ENCODE measurements at regions not wholly inside any gene's neighbourhood (a gene's known extent, or its start where the extent isn't known, plus 50 kb on each side); places are given as distances from the start of the nearest gene placed in this dataset.

DNA sequence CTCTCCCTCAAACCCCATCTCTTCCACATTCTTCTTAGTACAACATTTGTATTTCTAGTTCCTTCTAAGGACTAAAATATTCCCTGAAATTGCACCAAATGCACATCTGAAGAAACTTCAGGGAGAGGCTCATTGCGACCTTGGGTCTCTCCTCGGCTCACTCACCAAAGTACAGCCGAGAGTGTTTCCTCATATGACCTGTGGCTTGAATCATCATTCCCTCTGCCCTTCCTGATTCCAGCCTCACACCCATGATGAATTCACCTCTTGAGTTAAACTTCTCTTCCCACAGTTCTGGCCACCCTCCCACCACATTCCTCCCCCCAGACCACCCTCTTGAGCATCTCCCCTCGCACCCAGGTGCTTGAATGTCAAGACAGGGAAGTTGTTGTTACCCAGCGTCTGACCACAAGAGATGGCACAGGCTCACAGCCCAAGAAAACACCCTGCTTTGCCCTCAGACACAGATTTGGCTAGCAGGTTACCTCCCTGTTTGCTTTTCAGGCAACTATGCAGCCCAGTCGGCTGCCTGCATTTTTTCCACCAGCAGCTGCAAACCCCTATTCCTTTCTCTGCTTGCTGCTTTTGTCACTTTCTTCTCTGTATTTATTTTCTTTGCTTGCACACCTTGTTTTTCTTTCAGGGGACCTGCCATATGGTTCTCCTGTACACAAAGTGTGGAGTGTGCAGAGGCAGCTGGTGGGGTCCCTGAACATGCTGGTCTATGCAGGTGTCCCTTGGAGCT is 214.8 kb downstream of the SPATA18 start:
- no peak overlapping the region for H3K27ac ChIP-seq (ENCODE audit: low read depth, low read length, poor library complexity, severe bottlenecking)
- H4K20me1 ChIP-seq (ENCODE audit: insufficient read depth, low read length) = no peaks in the 10 kb centered on the region
- no peak overlapping the region for H3K9ac ChIP-seq (ENCODE audit: low read length)
- no peak overlapping the region for H3K4me3 ChIP-seq (ENCODE audit: low read depth, low read length, poor library complexity, severe bottlenecking)
- H2AFZ ChIP-seq (ENCODE audit: low read length) = no peak overlapping the region
- no peaks in the 10 kb centered on the region for H3K79me2 ChIP-seq (ENCODE audit: insufficient read depth, low read length)
- H3K9me3 ChIP-seq (ENCODE audit: low read length) = no peaks in the 10 kb centered on the region
- no peaks in the 10 kb centered on the region for H3K9me2 ChIP-seq (ENCODE audit: low read depth, low read length)
- no peaks in the 10 kb centered on the region for H3K4me1 ChIP-seq (ENCODE audit: insufficient read depth, low read length, severe bottlenecking)
- no peaks in the 10 kb centered on the region for H3K36me3 ChIP-seq (ENCODE audit: insufficient read depth, low read length)
- TF ChIP-seq, protein P1, sequence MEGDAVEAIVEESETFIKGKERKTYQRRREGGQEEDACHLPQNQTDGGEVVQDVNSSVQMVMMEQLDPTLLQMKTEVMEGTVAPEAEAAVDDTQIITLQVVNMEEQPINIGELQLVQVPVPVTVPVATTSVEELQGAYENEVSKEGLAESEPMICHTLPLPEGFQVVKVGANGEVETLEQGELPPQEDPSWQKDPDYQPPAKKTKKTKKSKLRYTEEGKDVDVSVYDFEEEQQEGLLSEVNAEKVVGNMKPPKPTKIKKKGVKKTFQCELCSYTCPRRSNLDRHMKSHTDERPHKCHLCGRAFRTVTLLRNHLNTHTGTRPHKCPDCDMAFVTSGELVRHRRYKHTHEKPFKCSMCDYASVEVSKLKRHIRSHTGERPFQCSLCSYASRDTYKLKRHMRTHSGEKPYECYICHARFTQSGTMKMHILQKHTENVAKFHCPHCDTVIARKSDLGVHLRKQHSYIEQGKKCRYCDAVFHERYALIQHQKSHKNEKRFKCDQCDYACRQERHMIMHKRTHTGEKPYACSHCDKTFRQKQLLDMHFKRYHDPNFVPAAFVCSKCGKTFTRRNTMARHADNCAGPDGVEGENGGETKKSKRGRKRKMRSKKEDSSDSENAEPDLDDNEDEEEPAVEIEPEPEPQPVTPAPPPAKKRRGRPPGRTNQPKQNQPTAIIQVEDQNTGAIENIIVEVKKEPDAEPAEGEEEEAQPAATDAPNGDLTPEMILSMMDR (IDR thresholded peaks at IDR 0.05; ENCODE audit: low read length) = no peak
- no peak for TF ChIP-seq EZH2 (IDR thresholded peaks at IDR 0.05; ENCODE audit: borderline replicate concordance, low read length)
- no peak overlapping the region for H3K4me2 ChIP-seq (ENCODE audit: low read length)
- H3K27me3 ChIP-seq (ENCODE audit: insufficient read depth, low read length) = no peaks in the 10 kb centered on the region
- no peaks in the 10 kb centered on the region for H3F3A ChIP-seq (ENCODE audit: insufficient read depth, low read length)

DNA sequence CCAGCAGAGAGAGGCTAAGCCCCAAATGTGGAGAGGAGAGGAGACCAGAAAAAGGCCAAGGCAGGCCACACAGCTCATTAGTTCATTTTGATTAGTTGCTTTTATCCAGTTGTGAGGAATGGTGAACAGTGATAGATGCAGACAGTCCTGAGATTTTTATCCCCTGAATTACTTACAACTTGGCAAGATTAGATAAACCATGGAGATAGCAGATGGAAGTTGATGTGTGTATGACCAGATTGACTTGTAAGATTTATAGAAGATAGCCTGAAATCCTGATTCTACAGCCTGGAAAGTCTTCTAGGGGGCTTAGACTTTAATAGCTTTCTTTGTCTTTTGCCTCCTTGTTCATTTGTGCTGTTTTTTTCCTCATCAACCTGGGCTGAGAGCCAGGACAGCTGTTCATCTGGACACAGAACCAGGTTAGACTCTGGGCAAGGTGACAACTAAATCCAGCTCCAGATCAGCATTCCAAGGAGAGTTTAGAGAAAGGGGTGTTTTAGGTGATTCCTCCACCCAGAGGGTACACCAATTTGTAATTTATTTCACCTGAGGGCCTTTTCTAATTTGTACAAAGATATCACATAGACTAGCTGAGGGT is 215.5 kb downstream of the SPATA18 start:
- Histone ChIP-seq H4K20me1 (ENCODE audit: insufficient read depth, low read length) (no peaks in the 10 kb centered on the region), H3K36me3 (ENCODE audit: insufficient read depth, low read length) (no peaks in the 10 kb centered on the region), H3K79me2 (ENCODE audit: insufficient read depth, low read length) (no peaks in the 10 kb centered on the region), H2AFZ (ENCODE audit: low read length) (no peak overlapping the region), H3K27me3 (ENCODE audit: insufficient read depth, low read length) (no peaks in the 10 kb centered on the region), H3F3A (ENCODE audit: insufficient read depth, low read length) (no peaks in the 10 kb centered on the region), H3K4me1 (ENCODE audit: insufficient read depth, low read length, severe bottlenecking) (no peaks in the 10 kb centered on the region), H3K9me2 (ENCODE audit: low read depth, low read length) (no peaks in the 10 kb centered on the region), H3K9ac (ENCODE audit: low read length) (no peak overlapping the region), H3K4me3 (ENCODE audit: low read depth, low read length, poor library complexity, severe bottlenecking) (no peak overlapping the region), H3K27ac (ENCODE audit: low read depth, low read length, poor library complexity, severe bottlenecking) (no peak overlapping the region), H3K9me3 (ENCODE audit: low read length) (no peaks in the 10 kb centered on the region), H3K4me2 (ENCODE audit: low read length) (no peak overlapping the region)
- TF ChIP-seq, protein P1 (IDR thresholded peaks at IDR 0.05; ENCODE audit: low read length) = no peak
- no peak for TF ChIP-seq EZH2 (IDR thresholded peaks at IDR 0.05; ENCODE audit: borderline replicate concordance, low read length)

DNA sequence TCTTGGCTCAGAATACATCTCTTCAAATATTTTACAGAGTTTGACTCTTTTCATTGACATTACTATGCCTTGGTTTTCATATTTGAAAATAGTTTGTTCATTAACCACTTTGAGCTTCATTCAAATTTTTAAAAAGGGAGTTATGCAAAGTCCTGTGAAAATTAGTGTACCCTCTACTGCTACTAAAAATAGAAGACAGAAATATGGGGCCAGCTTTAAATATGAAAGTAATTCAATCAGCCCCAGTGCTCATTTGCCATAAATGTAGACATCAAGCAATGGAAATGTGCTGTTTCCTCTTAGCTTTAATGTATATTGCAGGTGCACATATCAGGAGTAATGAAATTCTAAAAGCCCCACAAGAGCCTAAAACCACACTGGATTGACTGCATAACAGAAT is 218.7 kb downstream of the SPATA18 start:
- Histone ChIP-seq H3K27ac (ENCODE audit: low read depth, low read length, poor library complexity, severe bottlenecking) (no peak overlapping the region), H3K79me2 (ENCODE audit: insufficient read depth, low read length) (no peaks in the 10 kb centered on the region), H2AFZ (ENCODE audit: low read length) (no peak overlapping the region), H3K9ac (ENCODE audit: low read length) (no peak overlapping the region), H3K9me3 (ENCODE audit: low read length) (no peaks in the 10 kb centered on the region), H3K27me3 (ENCODE audit: insufficient read depth, low read length) (no peaks in the 10 kb centered on the region), H3F3A (ENCODE audit: insufficient read depth, low read length) (no peaks in the 10 kb centered on the region), H4K20me1 (ENCODE audit: insufficient read depth, low read length) (no peaks in the 10 kb centered on the region), H3K9me2 (ENCODE audit: low read depth, low read length) (no peaks in the 10 kb centered on the region), H3K4me3 (ENCODE audit: low read depth, low read length, poor library complexity, severe bottlenecking) (no peak overlapping the region), H3K4me1 (ENCODE audit: insufficient read depth, low read length, severe bottlenecking) (no peaks in the 10 kb centered on the region), H3K36me3 (ENCODE audit: insufficient read depth, low read length) (no peaks in the 10 kb centered on the region), H3K4me2 (ENCODE audit: low read length) (no peak overlapping the region)
- TF ChIP-seq EZH2 (IDR thresholded peaks at IDR 0.05; ENCODE audit: borderline replicate concordance, low read length) = no peak
- TF ChIP-seq, protein P1 (IDR thresholded peaks at IDR 0.05; ENCODE audit: low read length) = no peak
